ENCODE measurements at regions not wholly inside any gene's neighbourhood (a gene's known extent, or its start where the extent isn't known, plus 50 kb on each side); places are given as distances from the start of the nearest gene placed in this dataset.

DNA sequence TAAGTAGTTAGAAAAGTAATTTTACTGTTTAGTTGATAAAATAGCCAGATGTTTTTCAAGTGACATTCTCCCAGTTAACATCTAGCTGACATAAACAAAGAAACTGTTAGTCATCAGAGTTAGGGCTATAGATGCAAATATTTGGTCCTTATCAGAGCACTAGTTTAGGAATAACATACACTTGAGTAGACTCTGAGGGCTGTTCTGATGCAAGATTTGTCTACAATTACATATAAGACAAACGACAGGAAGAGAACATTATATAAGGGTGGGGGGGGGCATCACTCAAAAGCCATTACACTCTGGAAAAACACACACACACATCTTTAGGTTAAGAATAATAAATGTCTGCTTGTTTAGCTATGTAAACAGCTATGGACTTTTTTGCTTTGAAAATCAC is 554.4 kb upstream of the LRRTM1 start:
- H3K36me3 ChIP-seq: no peaks in the 10 kb centered on the region
- TF ChIP-seq POLR2A (IDR thresholded peaks at IDR 0.05): no peak
- TF ChIP-seq, protein P1, sequence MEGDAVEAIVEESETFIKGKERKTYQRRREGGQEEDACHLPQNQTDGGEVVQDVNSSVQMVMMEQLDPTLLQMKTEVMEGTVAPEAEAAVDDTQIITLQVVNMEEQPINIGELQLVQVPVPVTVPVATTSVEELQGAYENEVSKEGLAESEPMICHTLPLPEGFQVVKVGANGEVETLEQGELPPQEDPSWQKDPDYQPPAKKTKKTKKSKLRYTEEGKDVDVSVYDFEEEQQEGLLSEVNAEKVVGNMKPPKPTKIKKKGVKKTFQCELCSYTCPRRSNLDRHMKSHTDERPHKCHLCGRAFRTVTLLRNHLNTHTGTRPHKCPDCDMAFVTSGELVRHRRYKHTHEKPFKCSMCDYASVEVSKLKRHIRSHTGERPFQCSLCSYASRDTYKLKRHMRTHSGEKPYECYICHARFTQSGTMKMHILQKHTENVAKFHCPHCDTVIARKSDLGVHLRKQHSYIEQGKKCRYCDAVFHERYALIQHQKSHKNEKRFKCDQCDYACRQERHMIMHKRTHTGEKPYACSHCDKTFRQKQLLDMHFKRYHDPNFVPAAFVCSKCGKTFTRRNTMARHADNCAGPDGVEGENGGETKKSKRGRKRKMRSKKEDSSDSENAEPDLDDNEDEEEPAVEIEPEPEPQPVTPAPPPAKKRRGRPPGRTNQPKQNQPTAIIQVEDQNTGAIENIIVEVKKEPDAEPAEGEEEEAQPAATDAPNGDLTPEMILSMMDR (IDR thresholded peaks at IDR 0.05): no peak
- TF ChIP-seq EP300 (IDR thresholded peaks at IDR 0.05): no peak
- H3K4me1 ChIP-seq (ENCODE audit: insufficient read depth): no peaks in the 10 kb centered on the region
- H3K9me3 ChIP-seq: no peaks in the 10 kb centered on the region
- intact Hi-C loops (cut with DNase I): no loop called here
- WGBS, 3 donors: 2 to 12% (median 3%) methylated on average over 1 of the region's 1 CpG
- DNase-seq: no peak
- no peak overlapping the region for H3K27ac ChIP-seq
- H3K4me3 ChIP-seq: no peak overlapping the region
- no peaks in the 10 kb centered on the region for H3K27me3 ChIP-seq

DNA sequence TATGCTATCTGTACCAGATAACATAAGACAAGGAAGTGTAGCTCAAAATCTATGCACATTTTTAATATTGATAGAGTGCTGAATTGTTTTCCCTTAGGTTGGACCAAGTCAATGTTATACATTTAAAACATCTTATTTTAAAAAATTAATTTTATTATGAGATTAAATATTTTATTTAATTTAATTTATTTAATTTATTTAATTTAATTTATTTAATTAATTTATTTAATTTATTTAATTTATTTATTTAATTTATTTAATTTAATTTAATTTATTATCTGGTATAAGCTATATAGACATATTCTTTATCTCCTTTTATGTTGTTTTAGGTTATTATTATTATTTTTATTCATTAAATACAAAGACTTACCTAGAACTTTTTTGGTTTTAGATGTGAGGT is 551.7 kb upstream of the LRRTM1 start:
- H3K27ac ChIP-seq: no peak overlapping the region
- H3K36me3 ChIP-seq: no peaks in the 10 kb centered on the region
- no peak overlapping the region for H3K4me3 ChIP-seq
- H3K4me1 ChIP-seq (ENCODE audit: insufficient read depth): no peaks in the 10 kb centered on the region
- TF ChIP-seq EP300 (IDR thresholded peaks at IDR 0.05): no peak
- TF ChIP-seq POLR2A (IDR thresholded peaks at IDR 0.05): no peak
- TF ChIP-seq, protein P1 (IDR thresholded peaks at IDR 0.05): no peak
- no peaks in the 10 kb centered on the region for H3K9me3 ChIP-seq
- intact Hi-C loops (cut with DNase I): no loop called here
- H3K27me3 ChIP-seq: no peaks in the 10 kb centered on the region
- no peak for DNase-seq

DNA sequence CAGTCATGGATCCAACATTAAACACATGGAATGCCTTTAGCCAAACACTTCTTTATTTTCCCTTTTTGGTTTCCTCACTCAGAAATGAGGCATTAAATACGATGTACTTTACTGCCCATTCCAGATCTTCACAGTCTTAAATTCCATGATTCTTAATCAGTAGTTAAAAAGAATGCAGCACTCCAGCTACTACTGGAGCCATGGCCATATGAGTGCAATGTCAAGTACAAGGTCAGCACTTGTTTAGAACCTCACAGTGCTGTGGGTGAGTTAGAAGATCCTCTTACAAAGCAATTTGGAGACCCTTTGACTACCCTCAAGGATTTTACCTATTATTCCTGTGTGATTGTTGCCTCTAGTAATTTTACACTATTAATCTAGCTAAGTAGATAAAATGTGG is 550.3 kb upstream of the LRRTM1 start:
- 16 to 26% (median 18%) methylated on average over 1 of the region's 1 CpG for WGBS, 3 donors
- H3K27ac ChIP-seq: no peak overlapping the region
- H3K4me1 ChIP-seq (ENCODE audit: insufficient read depth): no peaks in the 10 kb centered on the region
- H3K27me3 ChIP-seq: no peaks in the 10 kb centered on the region
- intact Hi-C loops (cut with DNase I): no loop called here
- no peaks in the 10 kb centered on the region for H3K36me3 ChIP-seq
- no peaks in the 10 kb centered on the region for H3K9me3 ChIP-seq
- no peak overlapping the region for H3K4me3 ChIP-seq
- no peak for TF ChIP-seq EP300 (IDR thresholded peaks at IDR 0.05)
- TF ChIP-seq, protein P1 (IDR thresholded peaks at IDR 0.05): no peak
- no peak for TF ChIP-seq POLR2A (IDR thresholded peaks at IDR 0.05)
- no peak for DNase-seq

DNA sequence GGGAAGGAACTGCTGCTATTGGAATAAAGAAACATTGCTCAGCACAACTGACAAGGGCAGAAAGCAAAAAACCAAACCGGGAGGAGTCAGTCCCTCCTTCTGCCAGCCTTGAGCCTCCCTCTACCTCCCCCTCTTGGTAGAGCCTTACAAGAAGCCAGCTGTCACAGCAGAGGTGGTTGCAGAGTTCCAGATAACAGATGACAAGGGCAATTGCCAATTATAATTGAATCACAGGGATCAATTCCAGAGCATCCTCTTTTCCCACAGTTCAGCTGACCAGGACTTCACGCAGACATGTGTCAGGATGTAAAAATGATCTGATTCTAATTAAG is 548.2 kb upstream of the LRRTM1 start:
- Histone ChIP-seq H3K27me3 (no peaks in the 10 kb centered on the region), H3K4me3 (no peak overlapping the region), H3K9me3 (no peaks in the 10 kb centered on the region), H3K36me3 (no peaks in the 10 kb centered on the region), H3K4me1 (ENCODE audit: insufficient read depth) (no peaks in the 10 kb centered on the region), H3K27ac (no peak overlapping the region)
- TF ChIP-seq EP300 (IDR thresholded peaks at IDR 0.05) (no peak), POLR2A (IDR thresholded peaks at IDR 0.05) (no peak)
- TF ChIP-seq, protein P1 (IDR thresholded peaks at IDR 0.05): no peak
- intact Hi-C loops (cut with DNase I): no loop called here
- 45 to 46% (median 46%) methylated on average over 2 of the region's 2 CpGs for WGBS, 3 donors
- no peak for DNase-seq

Measured in ovary (tissue), 7 donors.